ENCODE measurements at regions not wholly inside any gene's neighbourhood (a gene's known extent, or its start where the extent isn't known, plus 50 kb on each side); places are given as distances from the start of the nearest gene placed in this dataset.

DNA sequence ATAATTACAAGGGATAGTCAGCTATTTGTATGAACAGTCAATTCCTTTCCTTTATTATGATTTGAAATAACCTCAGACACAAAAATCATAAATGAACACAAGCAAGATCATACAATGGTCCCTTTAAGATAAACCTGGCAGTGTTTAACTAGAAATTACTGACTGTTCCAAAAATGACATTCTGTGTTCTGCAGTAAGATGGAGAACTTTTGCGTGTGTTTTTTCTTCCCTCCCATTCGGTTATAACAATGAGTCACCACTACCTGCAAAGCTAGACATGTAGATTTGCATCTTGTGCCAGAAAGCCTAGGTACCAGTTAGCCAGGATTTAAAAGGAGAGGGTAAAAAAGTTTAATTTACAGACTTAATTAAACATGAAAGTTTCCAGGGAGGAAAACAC, 248.2 kb upstream of the ADAMTS9 start:
- no peak for DNase-seq

DNA sequence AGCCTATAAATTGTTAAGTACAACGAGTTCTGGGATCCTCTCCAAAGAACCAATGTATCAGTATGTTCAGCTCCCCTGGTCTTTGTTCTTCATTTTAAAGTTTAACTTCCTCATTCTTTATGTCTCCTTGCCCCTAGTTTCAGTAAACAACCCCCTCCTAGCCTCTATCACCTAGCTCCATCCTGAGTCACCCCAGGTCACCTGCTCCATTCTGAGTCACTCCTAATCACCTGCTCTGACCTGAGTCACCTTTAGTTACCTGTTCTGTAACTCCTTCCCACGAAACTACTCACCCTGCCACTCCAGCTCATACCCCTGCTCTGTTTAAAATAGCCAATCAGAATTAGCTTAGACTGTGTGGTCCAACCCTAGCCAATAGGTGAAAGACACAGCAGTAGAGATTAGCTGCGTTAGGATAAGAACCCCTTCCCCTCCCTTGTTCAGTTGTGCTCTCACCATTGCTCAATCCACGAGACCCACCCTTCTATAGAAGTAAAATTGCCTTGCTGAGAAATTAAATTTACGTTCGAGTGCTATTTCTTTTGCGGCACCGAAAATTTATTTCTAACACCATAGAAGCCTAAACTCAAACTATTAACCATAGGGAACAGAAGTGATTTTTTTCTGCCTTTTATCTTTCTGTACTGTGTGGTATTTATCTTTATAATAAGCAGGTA, 245.0 kb upstream of the ADAMTS9 start:
- DNase-seq, result no peak

DNA sequence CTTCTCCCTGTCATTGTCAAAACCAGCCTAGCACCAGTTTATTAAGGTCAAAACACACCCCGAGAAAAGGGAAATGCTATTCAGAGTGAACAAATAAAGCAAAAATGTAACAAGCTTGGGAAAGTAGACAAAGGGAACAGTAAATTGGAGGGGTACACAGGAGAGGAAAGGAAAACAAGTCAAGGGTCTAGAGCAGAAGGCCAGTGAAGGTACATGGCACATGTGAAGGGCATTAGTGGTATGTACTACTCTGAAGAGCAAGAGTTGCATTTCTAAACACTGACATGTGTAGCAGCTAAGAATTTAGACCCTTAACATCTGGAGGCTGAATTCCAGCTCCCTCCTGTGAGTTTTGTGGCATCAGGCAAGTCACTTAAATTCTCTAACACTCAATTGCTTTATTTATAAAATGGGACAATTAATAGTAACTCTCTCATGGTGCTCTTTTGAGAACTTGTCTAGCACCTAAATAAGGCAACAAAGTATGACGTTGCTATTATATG, 244.3 kb upstream of the ADAMTS9 start:
- DNase-seq, result no peak

- no peak for DNase-seq
Measured at GRCh38 chr3:64930891-64931290, 243.1 kb upstream of the ADAMTS9 start.

DNA sequence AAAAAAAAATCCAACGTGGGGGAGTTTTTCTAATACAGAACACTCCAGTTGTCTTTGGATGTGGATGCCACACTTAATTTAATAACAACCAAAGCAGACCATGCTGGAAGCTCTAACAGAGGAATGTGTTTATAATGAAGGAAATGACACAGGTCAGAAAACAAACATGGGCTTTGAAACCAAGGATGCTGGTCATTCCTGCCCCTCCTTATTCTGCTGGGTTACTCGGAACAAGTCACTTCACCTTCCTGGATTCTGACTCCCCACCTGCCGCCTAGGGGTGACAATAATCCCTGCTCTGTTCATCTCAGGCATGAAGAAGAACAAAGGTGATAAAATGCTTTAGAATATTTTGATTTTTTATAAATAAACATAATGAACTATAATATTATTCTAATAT, 240.9 kb upstream of the ADAMTS9 start:
- DNase-seq, result no peak

GRCh38 chr3:64927689-64928088, 239.9 kb upstream of the ADAMTS9 start:
- DNase-seq, result no peak

- no peak for DNase-seq
Measured at GRCh38 chr3:64925575-64925974, 237.8 kb upstream of the ADAMTS9 start.

DNA sequence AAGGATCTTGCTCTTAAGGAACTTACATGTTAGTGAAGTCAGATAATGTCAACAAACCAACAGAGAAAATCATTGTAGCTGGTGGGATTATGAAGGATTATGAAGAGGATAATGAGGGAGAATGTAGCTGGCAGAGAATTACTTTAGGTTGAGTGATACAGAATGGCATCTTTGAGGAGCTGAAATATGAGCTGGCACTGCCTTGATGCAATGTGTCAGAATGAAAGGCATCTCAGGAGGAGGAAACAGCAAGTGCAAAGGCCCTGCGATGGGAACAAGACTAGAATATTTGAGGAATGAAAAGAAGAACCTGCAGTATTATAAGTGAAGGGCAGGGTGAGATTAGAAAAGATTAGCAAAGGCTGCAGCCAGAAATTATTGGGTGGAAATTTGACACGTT, 237.2 kb upstream of the ADAMTS9 start:
- DNase-seq, result no peak

DNA sequence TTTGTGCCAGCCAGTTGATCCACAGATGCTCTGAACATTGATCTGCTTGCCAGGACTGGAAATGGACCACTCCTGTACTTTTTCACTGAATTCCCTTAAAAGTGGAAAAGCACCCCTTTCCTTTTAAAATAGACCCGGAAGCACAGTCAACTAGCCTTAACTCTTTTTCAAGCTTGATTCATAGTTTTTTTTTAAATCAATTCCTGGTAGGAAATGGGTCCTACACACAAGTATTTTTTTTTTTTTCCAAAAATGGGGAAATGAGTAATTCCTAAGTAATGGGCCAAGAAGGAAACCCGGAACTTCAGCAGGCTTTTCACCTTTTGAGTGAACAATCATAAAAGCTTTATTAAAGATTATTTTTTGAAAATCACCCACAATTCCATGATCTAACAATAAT, 234.4 kb upstream of the ADAMTS9 start:
- DNase-seq, result no peak

GRCh38 chr3:64921281-64922065, 233.7 kb upstream of the ADAMTS9 start:
- DNase-seq, result no peak

- no peak for DNase-seq
Measured at GRCh38 chr3:64919934-64920333, 232.1 kb upstream of the ADAMTS9 start.

- DNase-seq, result no peak
Measured at GRCh38 chr3:64918989-64919388, 231.2 kb upstream of the ADAMTS9 start.

DNA sequence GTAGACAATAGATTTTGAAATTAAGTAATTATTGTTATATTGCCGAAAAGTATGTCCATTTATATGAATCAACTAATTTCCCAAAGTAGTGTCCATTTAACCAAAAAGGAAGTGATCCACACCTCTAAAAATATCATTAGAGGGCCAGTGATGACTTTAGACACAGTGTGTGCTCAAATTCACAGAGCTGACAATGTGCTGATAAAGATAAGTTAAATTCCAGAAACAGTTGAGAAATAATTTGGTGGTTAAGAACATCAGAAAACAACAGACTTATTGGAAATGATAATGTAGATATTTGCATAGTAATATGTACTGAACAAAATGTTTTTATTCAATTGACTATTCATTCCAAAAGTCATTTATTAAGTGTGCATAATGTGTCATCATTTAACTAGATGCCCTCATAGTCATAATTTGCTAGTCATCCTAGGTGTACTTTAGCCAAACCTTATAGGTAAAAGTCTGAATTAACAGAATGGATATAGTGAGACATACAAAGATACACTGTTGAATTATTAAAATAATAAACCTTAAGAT, 230.2 kb upstream of the ADAMTS9 start:
- DNase-seq, result no peak

DNA sequence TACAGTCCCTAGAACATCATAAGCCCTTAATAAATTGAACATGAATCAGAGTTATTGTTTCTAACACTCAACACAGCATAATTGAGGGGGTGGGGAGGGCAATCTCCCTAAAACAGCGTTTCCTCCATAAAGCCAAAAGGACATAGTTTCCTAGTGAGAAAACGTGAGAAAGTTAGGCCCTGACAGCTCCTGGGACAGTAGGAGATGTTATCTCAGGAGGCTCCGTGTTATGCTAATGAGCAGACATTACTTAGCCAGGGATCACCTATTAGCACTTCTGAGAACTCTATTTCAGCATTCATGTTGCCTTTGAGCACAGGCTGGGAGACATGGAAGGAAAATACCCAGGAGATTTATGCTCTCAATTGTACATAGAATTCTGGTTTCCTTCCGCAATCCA, 229.1 kb upstream of the ADAMTS9 start:
- DNase-seq, result no peak

DNA sequence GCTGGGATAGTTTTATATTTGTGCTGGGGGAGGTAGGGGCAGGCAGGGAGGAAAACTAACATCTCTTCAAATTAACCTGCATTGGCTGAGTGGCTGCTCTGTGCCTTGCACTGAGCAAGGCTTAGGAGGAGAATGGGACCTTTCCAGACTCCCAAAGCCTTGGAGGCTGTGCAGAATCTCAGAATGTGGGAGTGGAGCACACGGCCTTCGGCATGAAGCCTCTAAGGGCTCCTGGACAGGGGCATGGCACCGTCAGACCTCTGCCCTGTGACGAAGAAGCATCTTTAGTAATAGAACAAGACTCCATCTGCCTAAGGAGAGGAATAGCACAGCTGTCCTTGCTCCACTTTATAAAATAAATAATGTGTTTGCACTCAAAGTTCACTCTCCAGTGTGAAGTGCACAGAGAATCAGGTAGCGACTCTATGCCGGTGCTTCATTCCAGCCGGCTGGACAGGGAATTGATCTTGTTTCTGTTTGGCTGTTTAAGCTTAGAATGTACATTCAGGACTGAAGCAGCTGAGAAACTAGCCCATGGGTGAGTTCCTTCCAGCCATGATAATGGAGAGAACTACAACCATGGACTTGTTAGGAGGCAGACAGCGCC, 228.5 kb upstream of the ADAMTS9 start:
- DNase-seq, result no peak

GRCh38 chr3:64915778-64916177, 228.0 kb upstream of the ADAMTS9 start:
- DNase-seq, result no peak

GRCh38 chr3:64913515-64913914, 225.7 kb upstream of the ADAMTS9 start:
- DNase-seq, result no peak

DNA sequence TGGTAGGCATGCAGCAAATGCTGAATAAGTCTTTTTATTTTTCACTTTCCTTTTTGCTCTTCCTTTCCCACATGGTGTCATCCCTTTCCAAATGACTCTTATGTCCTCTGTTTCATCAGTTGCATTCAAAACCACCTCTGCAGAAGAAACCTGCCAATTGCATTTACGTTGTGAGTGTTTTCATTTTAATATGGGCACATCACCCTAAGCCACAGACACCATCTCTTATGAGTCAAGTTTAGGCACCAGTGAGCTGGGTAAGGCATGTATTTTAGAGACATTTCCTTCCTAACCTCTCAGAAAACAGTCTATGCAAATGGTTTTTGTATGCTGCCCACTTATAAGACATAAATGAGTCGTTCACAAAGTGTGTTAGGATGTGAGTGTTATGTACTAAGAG, 223.3 kb upstream of the ADAMTS9 start:
- no peak for DNase-seq

DNA sequence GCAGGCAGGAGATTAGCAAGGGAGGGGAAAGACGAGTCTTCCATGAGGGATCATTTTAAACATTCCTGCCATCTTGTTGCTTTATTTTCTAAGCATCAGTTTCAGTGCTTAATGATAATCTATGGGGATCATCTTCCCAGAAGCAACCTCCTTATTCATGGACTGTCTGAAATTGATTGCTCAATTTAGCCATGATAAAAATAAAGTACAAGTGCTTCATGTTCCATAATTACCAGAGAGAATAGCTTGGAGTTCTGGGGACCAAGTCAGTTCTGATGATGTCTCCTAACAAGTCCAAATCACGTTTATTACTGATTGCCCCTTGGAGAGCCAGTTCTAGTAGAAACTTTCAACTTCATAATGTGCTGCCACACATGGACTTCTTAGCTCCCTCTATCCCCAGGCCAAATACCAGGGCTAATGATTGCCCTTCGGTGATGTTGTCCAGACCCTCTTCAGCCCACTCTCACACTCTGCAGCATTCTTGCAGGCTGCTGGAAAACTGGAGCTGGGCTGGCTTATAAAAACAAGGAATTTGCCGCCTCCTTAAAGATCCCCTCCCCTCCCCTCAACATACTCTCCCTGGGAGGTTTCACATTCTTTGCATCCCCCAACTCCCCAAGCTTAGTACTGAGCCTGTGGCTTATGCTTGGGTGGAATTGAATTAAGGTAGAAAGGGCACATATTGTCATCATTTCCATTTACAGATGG, 222.1 kb upstream of the ADAMTS9 start:
- no peak for DNase-seq

DNA sequence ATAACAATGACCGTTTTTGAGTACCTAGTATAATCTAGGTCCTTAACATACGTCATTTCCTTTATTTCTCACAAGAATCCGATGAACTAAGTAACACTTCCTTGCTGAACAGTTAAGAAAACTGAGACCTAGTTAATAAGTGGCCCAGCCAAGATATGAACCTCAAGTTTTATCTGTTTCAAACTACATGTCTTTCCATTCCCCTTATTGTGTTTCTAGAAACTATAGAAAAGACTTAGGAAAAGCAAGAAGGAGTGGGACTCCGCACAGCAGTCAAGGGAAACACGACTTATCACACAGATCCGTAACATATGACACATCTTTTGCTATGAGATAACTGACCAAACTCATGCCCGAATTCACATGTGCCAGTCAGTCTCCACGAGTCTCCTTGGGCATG, 221.2 kb upstream of the ADAMTS9 start:
- DNase-seq, result no peak

DNA sequence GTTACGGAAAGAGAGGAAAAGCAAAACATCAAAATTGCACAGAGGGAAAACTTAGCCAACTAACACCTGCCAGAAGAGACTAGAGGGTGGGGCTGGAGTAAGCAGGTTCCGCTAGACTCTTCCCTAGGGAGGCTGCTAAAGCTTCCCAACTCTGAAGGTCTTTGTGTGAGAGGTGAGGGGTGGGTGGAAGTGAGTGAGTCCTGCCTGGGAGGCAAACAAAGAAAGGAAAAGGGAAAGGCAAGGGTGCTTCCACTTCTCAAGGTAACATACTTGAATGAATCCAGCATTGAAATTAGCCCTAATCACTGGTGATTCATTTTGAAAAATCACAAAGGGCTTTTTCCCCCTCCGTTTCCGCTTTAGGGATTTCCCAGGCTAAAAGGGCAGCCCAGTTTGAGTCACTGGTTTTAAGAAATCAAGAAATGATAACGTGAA, 220.5 kb upstream of the ADAMTS9 start:
- no peak for DNase-seq

- no peak for DNase-seq
Measured at GRCh38 chr3:64905906-64906410, 218.2 kb upstream of the ADAMTS9 start.

GRCh38 chr3:64903006-64903405, 215.2 kb upstream of the ADAMTS9 start:
- DNase-seq, result no peak
